GM21717 (cell line): ENCODE measurements at regions not wholly inside any gene's neighbourhood (a gene's known extent, or its start where the extent isn't known, plus 50 kb on each side); places are given as distances from the start of the nearest gene placed in this dataset.

Experiments used
- ATAC-seq: cut with Tn5 transposase; IDR thresholded peaks from one replicate; pipeline ENCODE4 v1.9.1; 2021; ENCODE audit warnings: mild to moderate bottlenecking, moderate library complexity; ENCODE audit not compliant: unreplicated experiment

DNA sequence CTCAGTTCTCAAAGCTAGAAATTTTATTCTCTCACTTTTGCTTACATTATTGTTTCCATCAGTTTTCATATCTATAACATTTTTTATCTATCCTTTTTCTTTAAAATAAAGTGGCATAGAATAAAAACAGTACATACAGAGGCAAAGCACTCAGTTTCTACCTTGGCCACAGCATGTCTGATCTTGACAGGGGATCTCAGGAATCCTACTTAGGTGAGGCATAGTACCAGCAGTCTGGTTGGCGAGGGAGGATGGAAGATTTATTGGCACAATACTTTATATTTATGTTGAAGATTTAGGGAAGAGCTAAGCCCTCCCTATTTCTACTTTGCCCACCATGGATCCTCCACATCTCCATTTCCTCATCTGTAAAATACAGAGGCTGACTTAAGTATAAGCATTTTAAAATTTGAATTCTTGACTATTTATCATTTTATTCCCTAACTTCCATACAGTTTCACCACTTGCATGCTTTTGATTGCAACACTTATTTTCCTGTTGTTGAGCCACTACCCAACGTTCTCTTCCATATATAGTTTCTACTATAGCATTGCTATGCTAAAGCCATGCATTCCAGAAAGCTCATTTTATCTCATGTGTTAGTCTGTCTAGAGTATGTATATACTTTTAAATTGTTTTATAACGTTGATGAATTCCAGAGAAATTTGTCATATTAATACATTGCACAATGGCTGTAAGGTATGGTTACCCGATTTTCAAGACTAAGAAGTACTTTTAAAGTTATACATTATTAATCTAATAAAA is 506.7 kb downstream of the KCTD12 start:
- no peak for ATAC-seq

DNA sequence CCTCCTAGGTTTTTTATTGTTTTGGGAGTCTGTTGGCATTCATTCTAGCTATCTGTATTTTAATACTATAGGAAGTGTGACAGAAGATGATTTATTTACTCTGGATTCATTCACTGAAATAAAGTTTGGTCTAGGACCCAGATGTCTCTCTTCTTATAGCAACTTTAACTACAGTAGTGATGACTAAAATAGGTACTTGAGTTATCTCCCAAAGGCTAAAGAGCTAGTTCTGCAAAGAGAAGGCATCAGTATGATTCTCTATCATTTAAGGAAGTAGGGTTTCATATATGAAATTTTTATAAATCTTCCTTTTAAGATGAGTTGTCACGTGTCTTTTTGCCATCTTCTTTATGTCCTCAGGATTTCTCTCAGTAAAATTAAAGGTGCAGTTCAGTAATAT is 507.4 kb downstream of the KCTD12 start:
- ATAC-seq = no peak

DNA sequence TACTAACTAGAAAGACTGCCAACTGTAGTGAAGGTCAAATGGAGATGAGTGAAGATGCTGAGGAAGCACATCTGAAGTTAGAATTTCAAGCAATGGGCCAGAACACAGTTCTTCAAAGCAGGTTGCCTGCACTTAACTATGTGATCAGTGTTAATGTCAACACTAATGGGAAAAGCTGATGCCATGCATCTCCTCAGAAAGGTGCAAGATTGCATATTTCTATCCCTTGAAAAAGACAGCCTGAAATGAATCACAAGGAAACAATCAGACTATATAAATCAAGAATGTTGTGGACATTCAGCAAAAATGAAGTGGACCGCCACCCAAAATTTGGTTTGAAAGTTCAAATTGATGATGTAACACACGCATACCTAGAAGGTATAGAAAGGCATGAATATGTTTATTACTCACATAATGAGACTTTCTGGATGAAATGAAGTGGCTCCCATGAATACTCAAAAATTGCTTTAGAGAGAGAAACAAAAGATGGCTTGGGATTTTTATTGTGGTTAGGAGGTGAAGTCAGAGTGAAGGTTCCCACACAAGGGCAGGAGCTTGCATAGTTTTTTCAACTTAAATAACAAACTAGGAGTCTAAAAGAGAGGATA is 522.4 kb downstream of the KCTD12 start:
- no peak for ATAC-seq

GRCh38 chr13:76361868-76362267 is 524.3 kb downstream of the KCTD12 start:
- no peak for ATAC-seq

GRCh38 chr13:76351541-76352229 is 534.5 kb downstream of the KCTD12 start:
- ATAC-seq = no peak

DNA sequence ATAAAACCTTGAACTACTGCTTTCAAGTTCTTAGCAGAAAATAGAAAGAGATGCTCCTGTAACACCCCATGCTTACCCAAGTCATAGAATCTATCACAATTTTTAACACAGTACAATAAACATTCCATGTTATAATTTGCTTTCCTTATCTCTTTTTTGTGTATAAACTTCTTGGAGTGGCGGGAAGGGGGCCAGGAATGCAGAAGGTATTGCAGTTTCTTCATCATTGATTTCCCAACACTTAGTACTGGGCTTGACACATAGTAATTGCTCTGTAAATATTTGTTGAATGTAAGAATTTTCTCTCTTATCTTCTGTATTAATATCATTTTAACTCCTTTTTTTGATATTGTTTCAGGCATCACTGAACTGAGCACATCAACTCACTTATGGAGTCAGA is 535.8 kb downstream of the KCTD12 start:
- no peak for ATAC-seq

GRCh38 chr13:76349700-76350099 is 536.5 kb downstream of the KCTD12 start:
- no peak for ATAC-seq

GRCh38 chr13:76339649-76340048 is 546.6 kb downstream of the KCTD12 start:
- ATAC-seq = no peak

GRCh38 chr13:76338003-76338402 is 548.2 kb downstream of the KCTD12 start:
- ATAC-seq = no peak

- ATAC-seq = no peak
Observed at GRCh38 chr13:76336889-76337844, 549.0 kb downstream of the KCTD12 start.

- no peak for ATAC-seq
Observed at GRCh38 chr13:76335463-76335862, 550.7 kb downstream of the KCTD12 start.

- no peak for ATAC-seq
Observed at GRCh38 chr13:76331943-76332712, 554.1 kb downstream of the KCTD12 start.

DNA sequence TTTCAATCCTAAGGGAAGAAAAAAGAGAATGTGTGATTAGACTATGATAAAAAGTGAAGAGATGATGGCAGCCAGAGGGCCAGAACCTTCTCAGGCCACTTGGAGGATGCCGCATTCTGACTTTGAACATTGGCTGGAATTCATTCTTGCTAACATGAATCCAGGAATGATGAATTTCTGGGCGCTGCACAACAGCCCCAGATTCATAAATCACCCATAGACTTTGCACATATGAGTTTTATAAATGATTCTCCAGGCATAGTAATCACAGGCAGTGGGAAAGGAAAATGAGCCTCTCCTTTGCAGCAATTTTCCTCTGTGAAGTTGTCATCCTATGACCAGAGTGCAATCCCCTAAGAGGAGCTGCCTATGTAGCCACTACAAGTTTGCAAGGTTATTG is 555.4 kb downstream of the KCTD12 start:
- ATAC-seq = no peak

DNA sequence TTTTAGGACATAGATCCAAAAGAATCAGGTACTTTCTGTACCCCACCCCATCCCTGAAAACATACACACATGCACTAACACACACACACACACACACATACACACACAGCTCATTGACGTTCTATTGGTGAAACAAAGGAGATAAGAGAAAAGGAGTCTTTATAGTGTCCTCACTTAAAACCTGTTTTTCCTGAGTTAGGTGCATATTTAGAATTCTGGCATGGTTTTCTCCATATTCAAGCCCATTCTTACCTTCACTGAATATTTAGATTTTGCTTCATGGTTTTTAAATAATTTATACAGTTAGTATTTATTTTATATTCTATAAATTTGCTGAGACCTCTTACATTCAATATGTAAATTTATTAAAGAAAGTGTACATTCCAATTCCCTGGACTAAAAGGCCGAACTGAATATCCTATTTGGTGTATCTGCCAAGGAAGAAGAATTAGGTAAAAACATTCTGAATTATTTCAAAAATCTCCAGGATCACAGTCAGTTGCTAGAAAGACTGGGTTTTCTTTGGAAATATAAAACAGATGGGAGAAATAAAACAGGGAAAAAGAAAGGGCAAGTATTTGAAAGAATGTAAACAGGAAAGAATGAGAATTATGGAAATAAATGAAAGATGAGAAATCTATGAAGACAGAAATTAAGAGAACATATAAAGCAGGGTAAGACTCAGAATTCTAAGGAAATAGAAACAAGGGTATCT is 556.2 kb downstream of the KCTD12 start:
- ATAC-seq = no peak

GRCh38 chr13:76329004-76329403 is 557.2 kb downstream of the KCTD12 start:
- no peak for ATAC-seq

DNA sequence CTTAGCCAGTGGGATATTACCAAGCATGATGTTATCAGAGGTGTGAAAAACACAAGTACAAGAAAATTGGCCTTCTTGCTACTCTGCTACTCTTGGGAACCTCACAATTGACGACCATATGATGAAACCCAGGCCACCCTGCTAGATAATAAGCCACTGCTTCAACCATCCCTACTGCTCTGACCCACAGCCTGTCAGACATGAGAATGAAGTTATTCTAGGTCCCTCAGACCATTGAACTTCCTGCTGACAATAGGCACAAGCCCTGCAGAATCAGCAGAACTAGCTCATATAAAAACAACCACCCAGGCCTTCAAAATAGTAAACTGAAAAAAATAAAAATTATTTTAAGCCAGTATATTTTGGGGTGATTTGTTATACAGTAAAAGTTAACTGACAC is 559.9 kb downstream of the KCTD12 start:
- ATAC-seq = no peak

DNA sequence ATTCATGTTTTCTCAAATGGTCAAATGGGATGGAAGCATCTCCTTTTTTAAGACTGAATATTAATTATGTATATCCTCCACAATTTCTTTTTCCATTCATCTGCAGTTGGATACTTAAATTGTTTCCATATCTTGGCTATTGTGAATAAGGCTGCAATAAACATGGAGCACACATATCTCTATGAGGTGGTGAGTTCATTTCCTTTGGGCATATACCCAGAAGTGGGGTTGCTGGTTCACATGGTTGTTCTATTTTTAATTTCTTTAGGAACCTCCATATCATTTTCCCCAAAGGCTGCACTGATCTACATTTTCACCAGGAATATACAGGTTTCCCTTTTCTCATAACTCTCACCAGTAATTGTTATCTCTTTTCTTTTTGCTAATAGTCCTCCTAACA is 566.3 kb downstream of the KCTD12 start:
- no peak for ATAC-seq

- ATAC-seq = no peak
Observed at GRCh38 chr13:76316998-76317527, 569.1 kb downstream of the KCTD12 start.

DNA sequence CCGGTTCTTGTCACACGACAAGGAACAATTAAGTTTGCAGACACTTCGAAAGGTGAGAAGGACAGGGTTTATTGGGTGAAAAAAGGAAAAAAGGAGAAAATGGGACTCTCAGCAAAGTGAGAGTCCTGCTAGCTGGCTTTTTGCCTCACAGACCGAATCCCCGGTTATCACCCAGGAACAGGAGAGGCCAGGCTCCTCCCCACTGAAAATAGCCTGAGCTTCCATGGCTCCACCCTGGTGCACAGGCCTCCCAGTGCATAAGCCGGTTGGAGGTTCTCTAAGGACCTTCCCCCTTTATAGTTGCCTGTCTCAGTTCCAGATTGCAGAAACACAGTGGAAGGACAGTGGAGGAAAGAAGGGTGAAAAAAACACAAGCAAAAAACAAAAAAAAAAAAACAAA is 571.7 kb downstream of the KCTD12 start:
- ATAC-seq = no peak
